GM03348 (cell line): ENCODE measurements at regions not wholly inside any gene's neighbourhood (a gene's known extent, or its start where the extent isn't known, plus 50 kb on each side); places are given as distances from the start of the nearest gene placed in this dataset.
"Not testable (repeated sequence)": the region's sequence is repeated elsewhere in the genome, so short reads cannot be mapped to it uniquely, and the experiment has no call there.

Source experiments
- DNase-seq: peaks from one replicate; pipeline ENCODE4 v3.0.0; 2012; ENCODE audit warnings: low spot score

GRCh38 chr17:31798205-31798724 is 60.8 kb downstream of the COPRS start:
- no peak for DNase-seq

GRCh38 chr17:31795941-31796340 is 63.1 kb downstream of the COPRS start:
- DNase-seq, result not testable (repeated sequence)

GRCh38 chr17:31794111-31794510 is 64.9 kb downstream of the COPRS start:
- DNase-seq, result no peak

GRCh38 chr17:31793634-31794033 is 65.4 kb downstream of the COPRS start:
- DNase-seq, result not testable (repeated sequence)

- DNase-seq, result no peak
These were observed 66.9 kb downstream of the COPRS start for GRCh38 chr17:31792007-31792585.

- no peak for DNase-seq
These were observed 69.1 kb downstream of the COPRS start for GRCh38 chr17:31789707-31790505.

- peak; percentile 65 for DNase-seq
These were observed 70.1 kb downstream of the COPRS start for GRCh38 chr17:31788956-31789355.

- no peak for DNase-seq
These were observed 70.5 kb downstream of the COPRS start for GRCh38 chr17:31788571-31788946.

GRCh38 chr17:31787857-31788570 is 71.0 kb downstream of the COPRS start:
- peak; percentile 92 for DNase-seq

GRCh38 chr17:31786796-31787481 is 72.1 kb downstream of the COPRS start:
- DNase-seq, result no peak

GRCh38 chr17:31780483-31780882 is 78.6 kb downstream of the COPRS start:
- no peak for DNase-seq

GRCh38 chr17:31778523-31778922 is 80.5 kb downstream of the COPRS start:
- no peak for DNase-seq

- DNase-seq, result not testable (repeated sequence)
These were observed 87.7 kb downstream of the COPRS start for GRCh38 chr17:31771328-31771727.

- not testable (repeated sequence) for DNase-seq
These were observed 88.5 kb downstream of the COPRS start for GRCh38 chr17:31770501-31770900.

GRCh38 chr17:31761836-31762510 is 97.1 kb downstream of the COPRS start:
- not testable (repeated sequence) for DNase-seq

GRCh38 chr17:31758646-31759045 is 100.4 kb downstream of the COPRS start:
- DNase-seq, result peak; percentile 36

- DNase-seq, result no peak
These were observed 101.9 kb downstream of the COPRS start for GRCh38 chr17:31757097-31757496.

- peak; percentile 56 for DNase-seq
These were observed 104.7 kb downstream of the COPRS start for GRCh38 chr17:31754239-31754945.

GRCh38 chr17:31753011-31753410 is 106.0 kb downstream of the COPRS start:
- no peak for DNase-seq

- no peak for DNase-seq
These were observed 106.5 kb downstream of the COPRS start for GRCh38 chr17:31752584-31752983.

- DNase-seq, result no peak
These were observed 108.5 kb downstream of the COPRS start for GRCh38 chr17:31750578-31750977.
